SK-N-SH (cell line): ENCODE measurements at regions not wholly inside any gene's neighbourhood (a gene's known extent, or its start where the extent isn't known, plus 50 kb on each side); places are given as distances from the start of the nearest gene placed in this dataset.

Source experiments
- CTCF ChIA-PET: fragments of 300-600, 350-600 bp; formaldehyde crosslinking; extraction: SDS; loops from one replicate; lab custom pipeline; 2021; lab: Yijun Ruan, JAX
- POLR2A ChIA-PET: fragments of 350-600 bp; sonication (Branson Sonifier 250); formaldehyde crosslinking; extraction: SDS; loops from one replicate; lab custom pipeline; 2020; ENCODE audit warnings: antibody characterized with exemption, inconsistent platforms; lab: Yijun Ruan, JAX
- DNase-seq: peaks from one replicate; pipeline ENCODE4 v3.0.0; 2012
- H2AFZ ChIP-seq: fragments of 200-600 bp; sonication (generic); 2 replicates; pipeline ENCODE4 v1.8.1; 2016; ENCODE audit warnings: antibody characterized with exemption, mild to moderate bottlenecking, low read depth
- H3F3A ChIP-seq: fragments of 200-600 bp; sonication (generic); replicated peaks from 2 replicates; pipeline ENCODE3; 2016; ENCODE audit warnings: antibody characterized with exemption, mild to moderate bottlenecking; ENCODE audit not compliant: insufficient read depth
- H3K27ac ChIP-seq, 2 experiments: fragments of 200-500 bp in 1 of 2; fragments of 200-600 bp in 1 of 2; sonication (Bioruptor generic) in 1 of 2; sonication (generic), shearing (Covaris generic) in 1 of 2; 2 replicates each; pipeline versions ENCODE4 v1.5.1 to v1.6.1; 2014 to 2016; ENCODE audit warnings: low read depth in 2 of 2, inconsistent platforms in 1 of 2, low read length in 1 of 2, mild to moderate bottlenecking in 1 of 2, mixed read lengths in 1 of 2
- H3K27me3 ChIP-seq: fragments of 200-600 bp; sonication (generic), shearing (Covaris generic); 2 replicates; pipeline ENCODE4 v1.6.1; 2016; ENCODE audit warnings: mixed run types; ENCODE audit not compliant: insufficient read depth
- H3K36me3 ChIP-seq, 2 experiments: fragments of 200-500 bp in 1 of 2; fragments of 200-600 bp in 1 of 2; sonication (Bioruptor generic) in 1 of 2; sonication (generic) in 1 of 2; replicated peaks in 1 of 2; 2 replicates each; pipeline versions ENCODE3 to v1.5.1; 2014 to 2016; ENCODE audit warnings: low read length in 1 of 2, mild to moderate bottlenecking in 1 of 2; ENCODE audit not compliant: insufficient read depth in 2 of 2, control insufficient read depth in 1 of 2
- H3K4me1 ChIP-seq, 2 experiments: fragments of 200-500 bp in 1 of 2; fragments of 200-600 bp in 1 of 2; sonication (Bioruptor generic) in 1 of 2; sonication (generic), shearing (Covaris generic) in 1 of 2; 2 replicates each; pipeline versions ENCODE4 v1.5.1 to v1.6.1; 2014 to 2016; ENCODE audit warnings: low read depth in 1 of 2, low read length in 1 of 2, mixed run types in 1 of 2; ENCODE audit not compliant: insufficient read depth in 2 of 2, control insufficient read depth in 1 of 2
- H3K4me2 ChIP-seq: fragments of 200-600 bp; sonication (generic), shearing (Covaris generic); 2 replicates; pipeline ENCODE4 v1.6.1; 2017; ENCODE audit warnings: mixed run types
- H3K4me3 ChIP-seq, 2 experiments: fragments of 200-500 bp in 1 of 2; fragments of 200-600 bp in 1 of 2; sonication (Bioruptor generic) in 1 of 2; sonication (generic), shearing (Covaris generic) in 1 of 2; 2 replicates each; pipeline versions ENCODE4 v1.5.1 to v1.8.1; 2014 to 2016; ENCODE audit warnings: low read depth in 2 of 2, inconsistent platforms in 1 of 2, low read length in 1 of 2, mild to moderate bottlenecking in 1 of 2, mixed read lengths in 1 of 2, moderate library complexity in 1 of 2
- H3K79me2 ChIP-seq: fragments of 200-600 bp; sonication (generic); 2 replicates; pipeline ENCODE4 v1.8.1; 2017; ENCODE audit warnings: mild to moderate bottlenecking; ENCODE audit not compliant: insufficient read depth
- H3K9ac ChIP-seq: fragments of 200-600 bp; sonication (generic); 2 replicates; pipeline ENCODE4 v1.6.1; 2017; ENCODE audit warnings: mixed run types
- H3K9me2 ChIP-seq: fragments of 200-600 bp; sonication (generic); 2 replicates; pipeline ENCODE4 v1.6.1; 2017; ENCODE audit warnings: mixed run types
- H3K9me3 ChIP-seq: fragments of 200-600 bp; sonication (generic); 2 replicates; pipeline ENCODE4 v1.6.1; 2017; ENCODE audit warnings: mixed run types, mild to moderate bottlenecking, moderate library complexity
- H4K20me1 ChIP-seq: fragments of 200-600 bp; sonication (generic); 2 replicates; pipeline ENCODE4 v1.6.1; 2017; ENCODE audit warnings: mild to moderate bottlenecking, mixed run types; ENCODE audit not compliant: insufficient read depth
- CHD2 ChIP-seq: fragments of 150-350 bp; IDR thresholded peaks from 2 replicates; pipeline ENCODE4 v1.6.1; 2018; ENCODE audit warnings: low read length; ENCODE audit not compliant: partially characterized antibody
- FOSL2 ChIP-seq: IDR thresholded peaks from 2 replicates; pipeline ENCODE4 v1.4.0; 2012; ENCODE audit warnings: low read depth, mild to moderate bottlenecking, moderate library complexity, borderline replicate concordance
- JUND ChIP-seq: IDR thresholded peaks from 2 replicates; pipeline ENCODE4 v1.4.0; 2012
- MEF2A ChIP-seq: IDR thresholded peaks from 2 replicates; pipeline ENCODE4 v1.4.0; 2012; ENCODE audit warnings: low read depth, borderline replicate concordance
- MXI1 ChIP-seq: IDR thresholded peaks from 2 replicates; pipeline ENCODE4 v1.6.1; 2012; ENCODE audit warnings: mild to moderate bottlenecking, low read depth, low read length, improper control_type of control experiment
- NFIC ChIP-seq: IDR thresholded peaks from 2 replicates; pipeline ENCODE4 v1.4.0; 2012; ENCODE audit warnings: borderline replicate concordance
- POLR2AphosphoS5 ChIP-seq: IDR thresholded peaks from 2 replicates; pipeline ENCODE4 v1.6.1; 2012; ENCODE audit warnings: low read depth, low read length
- USF2 ChIP-seq: fragments of 150-350 bp; IDR thresholded peaks from 2 replicates; pipeline ENCODE4 v1.6.1; 2017; ENCODE audit warnings: antibody characterized with exemption, low read length, low read depth, borderline replicate concordance
- WGBS: methylation state at CpG from one replicate; pipeline ENCODE4 v1.1.6; 2017; ENCODE audit warnings: low lambda C conversion rate; 5-methylcytosine and 5-hydroxymethylcytosine counted together

GRCh38 chr5:102611312-102611711 lies 112.5 kb upstream of the SLCO6A1 start:
- no peaks in the 10 kb centered on the region for H4K20me1 ChIP-seq
- CTCF ChIA-PET: no interaction called here
- H3K9me3 ChIP-seq: no peaks in the 10 kb centered on the region
- POLR2A ChIA-PET: no interaction called here
- H3K4me1 ChIP-seq: no peaks in the 10 kb centered on the region
- TF ChIP-seq USF2: no peak
- TF ChIP-seq FOSL2: peak; percentile 19; the same call in 1 of the 2 replicates
- TF ChIP-seq, all 33 proteins: peak for 1
- Histone ChIP-seq H3K9me2 (no peaks in the 10 kb centered on the region), H3F3A (no peaks in the 10 kb centered on the region), H3K79me2 (no peaks in the 10 kb centered on the region), H3K9ac (no peak overlapping the region), H3K4me2 (no peak overlapping the region), H3K27ac (no peak overlapping the region), H3K27me3 (no peaks in the 10 kb centered on the region), H3K36me3 (no peaks in the 10 kb centered on the region), H2AFZ (no peak overlapping the region), H3K4me3 (no peak overlapping the region)
- 62% methylated on average over 1 of the region's 1 CpG for WGBS
- no peak for DNase-seq

- TF ChIP-seq POLR2AphosphoS5: no peak
- TF ChIP-seq FOSL2: no peak
- no peak for TF ChIP-seq CHD2
- no peak for TF ChIP-seq NFIC
- no peak for TF ChIP-seq JUND
- no peak for TF ChIP-seq MXI1
- Histone ChIP-seq H2AFZ (no peak overlapping the region), H3K4me3 (no peak overlapping the region), H3K79me2 (no peaks in the 10 kb centered on the region), H3K27ac (no peak overlapping the region), H3F3A (no peaks in the 10 kb centered on the region), H3K9ac (no peak overlapping the region), H3K9me3 (no peaks in the 10 kb centered on the region), H4K20me1 (no peaks in the 10 kb centered on the region), H3K27me3 (no peaks in the 10 kb centered on the region), H3K4me1 (no peaks in the 10 kb centered on the region), H3K9me2 (no peaks in the 10 kb centered on the region), H3K4me2 (no peak overlapping the region), H3K36me3 (no peaks in the 10 kb centered on the region)
- DNase-seq: no peak
- WGBS: 72% methylated on average over 2 of the region's 2 CpGs
- ChIA-PET CTCF (interaction anchor here (1.6 kb wide), 1 partner anchor 29 kb away, joined by 3 read pairs; no protein-coding TSS in a partner anchor), POLR2A (no interaction called here)
Observed at GRCh38 chr5:102613661-102614060, 114.9 kb upstream of the SLCO6A1 start.

- WGBS: 60% methylated on average over 5 of the region's 5 CpGs
- H3K36me3 ChIP-seq: no peaks in the 10 kb centered on the region
- H3K79me2 ChIP-seq: no peaks in the 10 kb centered on the region
- no peaks in the 10 kb centered on the region for H4K20me1 ChIP-seq
- H3F3A ChIP-seq: no peaks in the 10 kb centered on the region
- H2AFZ ChIP-seq: no peak overlapping the region
- H3K27ac ChIP-seq: no peak overlapping the region
- no peaks in the 10 kb centered on the region for H3K27me3 ChIP-seq
- H3K4me1 ChIP-seq: peaks cover 4 to 5% of the 10 kb centered on the region in 2 experiments; a peak in 2 of 4 replicates
- POLR2A ChIA-PET: no interaction called here
- H3K4me3 ChIP-seq: no peak overlapping the region
- H3K4me2 ChIP-seq: no peak overlapping the region
- no peak for TF ChIP-seq MEF2A
- H3K9me2 ChIP-seq: no peaks in the 10 kb centered on the region
- no peak for DNase-seq
- no peaks in the 10 kb centered on the region for H3K9me3 ChIP-seq
- H3K9ac ChIP-seq: no peak overlapping the region
- CTCF ChIA-PET: interaction anchor here (1.3 kb wide), 1 partner anchor 64 kb away, joined by 4 read pairs; no protein-coding TSS in a partner anchor
Observed at GRCh38 chr5:102617191-102618187, 118.7 kb upstream of the SLCO6A1 start.
